Smooth muscle cell (in vitro differentiated cells): ENCODE measurements at regions not wholly inside any gene's neighbourhood (a gene's known extent, or its start where the extent isn't known, plus 50 kb on each side); places are given as distances from the start of the nearest gene placed in this dataset.
"Not testable (repeated sequence)": the region's sequence is repeated elsewhere in the genome, so short reads cannot be mapped to it uniquely, and the experiment has no call there.

ENCODE experiments used
- DNase-seq: peaks from one replicate; lab custom pipeline; 2025; ENCODE audit not compliant: unreplicated experiment; lab: John Stamatoyannopoulos, UW
- H2AFZ ChIP-seq: fragments of 200-600 bp; sonication (generic); 2 replicates; pipeline ENCODE4 v1.6.0; 2016; ENCODE audit warnings: antibody characterized with exemption, low read depth, mild to moderate bottlenecking
- H3F3A ChIP-seq: fragments of 200-600 bp; sonication (generic); 2 replicates; pipeline ENCODE4 v1.6.0; 2017; ENCODE audit warnings: antibody characterized with exemption, low read depth
- H3K27ac ChIP-seq: fragments of 200-600 bp; sonication (generic); 2 replicates; pipeline ENCODE4 v1.5.1; 2016; ENCODE audit warnings: low read depth, mild to moderate bottlenecking
- H3K27me3 ChIP-seq: fragments of 200-600 bp; sonication (generic); 2 replicates; pipeline ENCODE4 v1.6.1; 2016; ENCODE audit warnings: low read depth, mild to moderate bottlenecking
- H3K36me3 ChIP-seq: fragments of 200-600 bp; sonication (generic); 2 replicates; pipeline ENCODE4 v1.5.1; 2016; ENCODE audit warnings: low read depth
- H3K4me1 ChIP-seq: fragments of 200-600 bp; sonication (generic); 2 replicates; pipeline ENCODE4 v1.5.1; 2016; ENCODE audit warnings: low read depth
- H3K4me2 ChIP-seq: fragments of 200-600 bp; sonication (generic); 2 replicates; pipeline ENCODE4 v1.6.0; 2016; ENCODE audit warnings: mild to moderate bottlenecking
- H3K4me3 ChIP-seq: fragments of 200-600 bp; sonication (generic); 2 replicates; pipeline ENCODE4 v1.5.1; 2016; ENCODE audit warnings: mild to moderate bottlenecking
- H3K79me2 ChIP-seq: fragments of 200-600 bp; sonication (generic); 2 replicates; pipeline ENCODE4 v1.6.0; 2016; ENCODE audit warnings: low read depth, mild to moderate bottlenecking
- H3K9ac ChIP-seq: fragments of 200-600 bp; sonication (generic); 2 replicates; pipeline ENCODE4 v1.6.0; 2016; ENCODE audit warnings: low read depth
- H3K9me3 ChIP-seq: fragments of 200-600 bp; sonication (generic); replicated peaks from 2 replicates; pipeline ENCODE4 v1.5.1; 2016; ENCODE audit warnings: low read depth
- H4K20me1 ChIP-seq: fragments of 200-600 bp; sonication (generic); 2 replicates; pipeline ENCODE4 v1.6.0; 2016; ENCODE audit warnings: low read depth
- CTCF ChIP-seq: fragments of 200-600 bp; sonication (generic); IDR thresholded peaks from 2 replicates; pipeline ENCODE4 v1.5.1; 2017; ENCODE audit warnings: borderline replicate concordance, mild to moderate bottlenecking, antibody characterized with exemption; ENCODE audit not compliant: insufficient read depth, poor library complexity, severe bottlenecking
- WGBS: methylation state at CpG from one replicate; pipeline ENCODE4 v1.1.7; 2016; ENCODE audit warnings: low lambda C conversion rate; 5-methylcytosine and 5-hydroxymethylcytosine counted together

- TF ChIP-seq CTCF, result no peak
- Histone ChIP-seq H3K27ac (no peak overlapping the region), H3K9ac (no peak overlapping the region), H3K4me2 (no peak overlapping the region), H3K27me3 (no peaks in the 10 kb centered on the region), H3K36me3 (no peaks in the 10 kb centered on the region), H4K20me1 (no peaks in the 10 kb centered on the region), H2AFZ (peak overlapping the region; percentile 23), H3F3A (no peaks in the 10 kb centered on the region), H3K4me1 (no peaks in the 10 kb centered on the region), H3K79me2 (no peaks in the 10 kb centered on the region), H3K4me3 (no peak overlapping the region), H3K9me3 (no peaks in the 10 kb centered on the region)
- no peak for DNase-seq
- WGBS, result 67% methylated on average over 2 of the region's 2 CpGs
These were observed 1012.1 kb downstream of the FAM133A start for GRCh38 chrX:94686071-94686470.

GRCh38 chrX:94695910-94696309, 1021.9 kb downstream of the FAM133A start:
- H3K9ac ChIP-seq, result no peak overlapping the region
- no peak overlapping the region for H3K27ac ChIP-seq
- no peaks in the 10 kb centered on the region for H3K36me3 ChIP-seq
- no peak for TF ChIP-seq CTCF
- no peaks in the 10 kb centered on the region for H3K79me2 ChIP-seq
- no peak overlapping the region for H3K4me3 ChIP-seq
- no peaks in the 10 kb centered on the region for H3K27me3 ChIP-seq
- H3K4me1 ChIP-seq, result peaks cover 6% of the 10 kb centered on the region
- H2AFZ ChIP-seq, result no peak overlapping the region
- 48% methylated on average over 3 of the region's 3 CpGs for WGBS
- H3K4me2 ChIP-seq, result no peak overlapping the region
- DNase-seq, result no peak
- H4K20me1 ChIP-seq, result no peaks in the 10 kb centered on the region
- no peaks in the 10 kb centered on the region for H3K9me3 ChIP-seq
- no peaks in the 10 kb centered on the region for H3F3A ChIP-seq

- not testable (repeated sequence) for DNase-seq, H3K9ac ChIP-seq, H3K9me3 ChIP-seq, H3K79me2 ChIP-seq, H3K27ac ChIP-seq, H3K4me1 ChIP-seq, H3K27me3 ChIP-seq, H4K20me1 ChIP-seq, H2AFZ ChIP-seq, H3K36me3 ChIP-seq, H3K4me2 ChIP-seq, H3F3A ChIP-seq, H3K4me3 ChIP-seq
- 66% methylated on average over 15 of the region's 15 CpGs for WGBS
These were observed 1030.6 kb downstream of the FAM133A start for GRCh38 chrX:94704348-94705256.

- Histone ChIP-seq H2AFZ (no peak overlapping the region), H3K9ac (no peak overlapping the region), H3K27me3 (no peaks in the 10 kb centered on the region), H3K4me1 (no peaks in the 10 kb centered on the region), H4K20me1 (no peaks in the 10 kb centered on the region), H3K4me3 (no peak overlapping the region), H3K4me2 (no peak overlapping the region), H3K27ac (no peak overlapping the region), H3K36me3 (no peaks in the 10 kb centered on the region), H3F3A (no peaks in the 10 kb centered on the region), H3K79me2 (no peaks in the 10 kb centered on the region), H3K9me3 (no peaks in the 10 kb centered on the region)
- 96% methylated on average over 2 of the region's 2 CpGs for WGBS
- DNase-seq, result no peak
- no peak for TF ChIP-seq CTCF
These were observed 1047.4 kb downstream of the FAM133A start for GRCh38 chrX:94721386-94721785.
